CD14-positive monocyte (primary cell): ENCODE measurements at regions not wholly inside any gene's neighbourhood (a gene's known extent, or its start where the extent isn't known, plus 50 kb on each side); places are given as distances from the start of the nearest gene placed in this dataset.

Source experiments
- DNase-seq, 3 donors: peaks; one replicate each; pipeline ENCODE4 v3.0.0-alpha.2; 2011 to 2022
- H2AFZ ChIP-seq: 2 replicates; pipeline ENCODE4 v1.6.0; 2012; ENCODE audit warnings: mild to moderate bottlenecking, low read depth, low read length, inconsistent platforms; ENCODE audit not compliant: insufficient read depth, poor library complexity, severe bottlenecking
- H3K27ac ChIP-seq, 2 donors: 1 replicate in 1 of 2; 2 replicates in 1 of 2; pipeline ENCODE4 v1.5.1; 2012 to 2013; ENCODE audit warnings: low read length in 2 of 2, control low read depth in 1 of 2, inconsistent platforms in 1 of 2, low read depth in 1 of 2, mild to moderate bottlenecking in 1 of 2
- H3K27me3 ChIP-seq, 2 donors: one replicate each; pipeline versions ENCODE4 v1.6.0 to v1.6.1; 2011 to 2013; ENCODE audit warnings: low read length in 2 of 2; ENCODE audit not compliant: control insufficient read depth in 2 of 2, insufficient read depth in 2 of 2
- H3K36me3 ChIP-seq, 2 donors: replicated peaks in 1 of 2; 1 replicate in 1 of 2; 2 replicates in 1 of 2; pipeline versions ENCODE4 v1.5.1 to v1.6.1; 2012 to 2013; ENCODE audit warnings: low read length in 2 of 2, control low read depth in 1 of 2, inconsistent platforms in 1 of 2, mild to moderate bottlenecking in 1 of 2; ENCODE audit not compliant: insufficient read depth in 2 of 2, control insufficient read depth in 1 of 2
- H3K4me1 ChIP-seq, 2 donors: 1 replicate in 1 of 2; 2 replicates in 1 of 2; pipeline versions ENCODE4 v1.5.1 to v1.6.1; 2012 to 2013; ENCODE audit warnings: low read length in 2 of 2, control low read depth in 1 of 2, inconsistent platforms in 1 of 2, mild to moderate bottlenecking in 1 of 2, moderate library complexity in 1 of 2; ENCODE audit not compliant: insufficient read depth in 2 of 2, control insufficient read depth in 1 of 2
- H3K4me2 ChIP-seq: replicated peaks from 2 replicates; pipeline ENCODE3; 2012; ENCODE audit warnings: low read length, moderate library complexity, mild to moderate bottlenecking; ENCODE audit not compliant: poor library complexity, severe bottlenecking; ENCODE audit errors: extremely low read depth
- H3K4me3 ChIP-seq, 3 experiments: fragments of 200-600 bp in 1 of 3; sonication (generic) in 1 of 3; replicated peaks in 1 of 3; 1 replicate in 2 of 3; 2 replicates in 1 of 3; pipeline ENCODE4 v1.5.1; 2011 to 2013; ENCODE audit warnings: low read length in 3 of 3, mild to moderate bottlenecking in 3 of 3, control low read depth in 2 of 3, low read depth in 2 of 3, inconsistent platforms in 1 of 3, moderate library complexity in 1 of 3
- H3K79me2 ChIP-seq: 2 replicates; pipeline ENCODE4 v1.6.0; 2012; ENCODE audit warnings: mild to moderate bottlenecking, control low read depth, inconsistent platforms, low read length, moderate library complexity; ENCODE audit not compliant: insufficient read depth
- H3K9ac ChIP-seq: 2 replicates; pipeline ENCODE4 v1.6.0; 2017; ENCODE audit warnings: low read length, mild to moderate bottlenecking; ENCODE audit not compliant: insufficient read depth, poor library complexity, severe bottlenecking
- H3K9me3 ChIP-seq, 2 donors: replicated peaks in 1 of 2; 1 replicate in 1 of 2; 2 replicates in 1 of 2; pipeline versions ENCODE4 v1.5.1 to v1.6.1; 2012 to 2013; ENCODE audit warnings: low read length in 2 of 2, control low read depth in 1 of 2; ENCODE audit not compliant: control insufficient read depth in 1 of 2, insufficient read depth in 1 of 2
- H4K20me1 ChIP-seq: 2 replicates; pipeline ENCODE4 v1.6.0; 2012; ENCODE audit warnings: mild to moderate bottlenecking, low read length, control low read depth, moderate library complexity; ENCODE audit not compliant: insufficient read depth
- H3K27ac Mint-ChIP-seq, 7 donors: one replicate each; pipeline ENCODE4 v1.8.0; 2020; ENCODE audit warnings: mild to moderate bottlenecking in 7 of 7, mixed read lengths in 7 of 7, moderate library complexity in 6 of 7, inconsistent platforms in 2 of 7
- H3K27me3 Mint-ChIP-seq, 3 donors: one replicate each; pipeline ENCODE4 v1.8.0; 2021 to 2022; ENCODE audit warnings: low read depth in 3 of 3, mild to moderate bottlenecking in 3 of 3, mixed read lengths in 3 of 3, moderate library complexity in 3 of 3, inconsistent platforms in 1 of 3
- H3K36me3 Mint-ChIP-seq, 2 donors: one replicate each; pipeline ENCODE4 v1.8.0; 2020; ENCODE audit warnings: mixed read lengths in 2 of 2, inconsistent platforms in 1 of 2, mild to moderate bottlenecking in 1 of 2
- H3K4me1 Mint-ChIP-seq: one replicate; pipeline ENCODE4 v1.8.0; 2020; ENCODE audit warnings: mild to moderate bottlenecking, mixed read lengths
- H3K4me3 Mint-ChIP-seq, 2 donors: one replicate each; pipeline ENCODE4 v1.8.0; 2020; ENCODE audit warnings: mild to moderate bottlenecking in 2 of 2, mixed read lengths in 2 of 2, moderate library complexity in 1 of 2
- H3K9me3 Mint-ChIP-seq, 7 donors: one replicate each; pipeline ENCODE4 v1.8.0; 2020 to 2022; ENCODE audit warnings: mixed read lengths in 7 of 7, mild to moderate bottlenecking in 6 of 7, moderate library complexity in 6 of 7, inconsistent platforms in 2 of 7
- CTCF ChIP-seq: fragments of 200-600 bp; IDR thresholded peaks from one replicate; pipeline ENCODE4 v1.8.0; 2022; ENCODE audit warnings: antibody characterized with exemption, mild to moderate bottlenecking
- WGBS: methylation state at CpG from one replicate; pipeline ENCODE4 v1.1.5; 2013; ENCODE audit warnings: missing lambda C conversion rate; ENCODE audit not compliant: insufficient coverage; 5-methylcytosine and 5-hydroxymethylcytosine counted together
- intact Hi-C, 2 donors: fragments of 100-400 bp; cut with micrococcal nuclease; formaldehyde crosslinking; loops; one replicate each; pipeline versions ENCODE4 v1.15.0 to v1.15.1; 2023

- no peak overlapping the region for H3K27ac Mint-ChIP-seq
- intact Hi-C loops: no loop called here
- H2AFZ ChIP-seq: no peak overlapping the region
- TF ChIP-seq CTCF: no peak
- H3K79me2 ChIP-seq: no peaks in the 10 kb centered on the region
- no peak overlapping the region for H3K4me2 ChIP-seq
- no peaks in the 10 kb centered on the region for H3K36me3 ChIP-seq
- H3K4me3 Mint-ChIP-seq: no peak overlapping the region
- no peak overlapping the region for H3K4me3 ChIP-seq
- H3K4me1 ChIP-seq: no peaks in the 10 kb centered on the region
- H3K9me3 Mint-ChIP-seq: no peaks in the 10 kb centered on the region
- no peaks in the 10 kb centered on the region for H3K36me3 Mint-ChIP-seq
- H3K27ac ChIP-seq: no peak overlapping the region
- H3K9ac ChIP-seq: no peak overlapping the region
- H3K4me1 Mint-ChIP-seq: no peaks in the 10 kb centered on the region
- no peaks in the 10 kb centered on the region for H3K27me3 Mint-ChIP-seq
- H3K9me3 ChIP-seq: no peaks in the 10 kb centered on the region
- DNase-seq: no peak
- H4K20me1 ChIP-seq: no peaks in the 10 kb centered on the region
- H3K27me3 ChIP-seq: no peaks in the 10 kb centered on the region
Observed at GRCh38 chr3:148100476-148100875, 597.2 kb upstream of the AGTR1 start.

GRCh38 chr3:148101061-148101460 lies 596.6 kb upstream of the AGTR1 start:
- Histone ChIP-seq H3K27me3 (no peaks in the 10 kb centered on the region), H2AFZ (no peak overlapping the region), H3K9ac (no peak overlapping the region), H3K4me1 (no peaks in the 10 kb centered on the region), H3K9me3 (no peaks in the 10 kb centered on the region), H3K4me3 (no peak overlapping the region), H3K4me2 (no peak overlapping the region), H3K27ac (no peak overlapping the region), H3K79me2 (no peaks in the 10 kb centered on the region), H3K36me3 (no peaks in the 10 kb centered on the region), H4K20me1 (no peaks in the 10 kb centered on the region)
- Mint-ChIP-seq H3K27me3 (no peaks in the 10 kb centered on the region), H3K4me1 (no peaks in the 10 kb centered on the region), H3K36me3 (no peaks in the 10 kb centered on the region), H3K9me3 (no peaks in the 10 kb centered on the region), H3K4me3 (no peak overlapping the region), H3K27ac (no peak overlapping the region)
- TF ChIP-seq CTCF: no peak
- no CpG with 5 or more reads among the region's 1 CpG for WGBS
- intact Hi-C loops: no loop called here
- no peak for DNase-seq
